ENCODE measurements at regions not wholly inside any gene's neighbourhood (a gene's known extent, or its start where the extent isn't known, plus 50 kb on each side); places are given as distances from the start of the nearest gene placed in this dataset.

DNA sequence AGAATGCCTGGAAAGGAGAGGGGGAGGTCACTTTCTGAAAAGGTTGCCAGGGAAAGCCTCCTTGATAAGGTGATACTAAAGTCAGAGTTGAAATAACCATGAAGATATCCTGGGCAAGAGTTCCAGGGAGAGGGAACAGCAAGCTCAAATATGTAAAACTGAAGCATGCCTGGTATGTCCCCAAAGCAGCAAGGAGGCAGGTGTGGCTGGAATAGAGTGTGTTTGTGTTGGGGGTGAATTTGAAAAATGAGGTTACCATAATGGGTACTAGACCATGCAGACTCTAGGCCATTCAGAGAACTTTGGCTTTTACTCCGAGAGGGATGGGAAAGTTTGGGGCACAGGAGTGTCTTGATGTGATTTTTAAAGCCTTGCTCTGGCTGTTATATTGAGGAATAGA lies 66.7 kb upstream of the PTCSC3 start:
- TF ChIP-seq, protein P1, sequence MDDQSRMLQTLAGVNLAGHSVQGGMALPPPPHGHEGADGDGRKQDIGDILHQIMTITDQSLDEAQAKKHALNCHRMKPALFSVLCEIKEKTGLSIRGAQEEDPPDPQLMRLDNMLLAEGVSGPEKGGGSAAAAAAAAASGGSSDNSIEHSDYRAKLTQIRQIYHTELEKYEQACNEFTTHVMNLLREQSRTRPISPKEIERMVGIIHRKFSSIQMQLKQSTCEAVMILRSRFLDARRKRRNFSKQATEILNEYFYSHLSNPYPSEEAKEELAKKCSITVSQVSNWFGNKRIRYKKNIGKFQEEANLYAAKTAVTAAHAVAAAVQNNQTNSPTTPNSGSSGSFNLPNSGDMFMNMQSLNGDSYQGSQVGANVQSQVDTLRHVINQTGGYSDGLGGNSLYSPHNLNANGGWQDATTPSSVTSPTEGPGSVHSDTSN (IDR thresholded peaks at IDR 0.05) = no peak
- TF ChIP-seq, protein P2, sequence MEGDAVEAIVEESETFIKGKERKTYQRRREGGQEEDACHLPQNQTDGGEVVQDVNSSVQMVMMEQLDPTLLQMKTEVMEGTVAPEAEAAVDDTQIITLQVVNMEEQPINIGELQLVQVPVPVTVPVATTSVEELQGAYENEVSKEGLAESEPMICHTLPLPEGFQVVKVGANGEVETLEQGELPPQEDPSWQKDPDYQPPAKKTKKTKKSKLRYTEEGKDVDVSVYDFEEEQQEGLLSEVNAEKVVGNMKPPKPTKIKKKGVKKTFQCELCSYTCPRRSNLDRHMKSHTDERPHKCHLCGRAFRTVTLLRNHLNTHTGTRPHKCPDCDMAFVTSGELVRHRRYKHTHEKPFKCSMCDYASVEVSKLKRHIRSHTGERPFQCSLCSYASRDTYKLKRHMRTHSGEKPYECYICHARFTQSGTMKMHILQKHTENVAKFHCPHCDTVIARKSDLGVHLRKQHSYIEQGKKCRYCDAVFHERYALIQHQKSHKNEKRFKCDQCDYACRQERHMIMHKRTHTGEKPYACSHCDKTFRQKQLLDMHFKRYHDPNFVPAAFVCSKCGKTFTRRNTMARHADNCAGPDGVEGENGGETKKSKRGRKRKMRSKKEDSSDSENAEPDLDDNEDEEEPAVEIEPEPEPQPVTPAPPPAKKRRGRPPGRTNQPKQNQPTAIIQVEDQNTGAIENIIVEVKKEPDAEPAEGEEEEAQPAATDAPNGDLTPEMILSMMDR (IDR thresholded peaks at IDR 0.05) = no peak
- no peak for TF ChIP-seq RFX5 (IDR thresholded peaks at IDR 0.05; ENCODE audit: low read length)
- no peak for TF ChIP-seq EP300 (IDR thresholded peaks at IDR 0.05; ENCODE audit: borderline replicate concordance in 1 of 2, low read depth in 1 of 2, low read length in 1 of 2)
